SK-N-MC (cell line): ENCODE measurements at regions not wholly inside any gene's neighbourhood (a gene's known extent, or its start where the extent isn't known, plus 50 kb on each side); places are given as distances from the start of the nearest gene placed in this dataset.

Experiments used
- EZH2 ChIP-seq: fragments of 200-600 bp; sonication (generic); IDR thresholded peaks from one replicate; pipeline ENCODE4 v1.6.1; 2017; ENCODE audit warnings: antibody characterized with exemption
- POLR2AphosphoS5 ChIP-seq: IDR thresholded peaks from 2 replicates; pipeline ENCODE4 v1.6.1; 2012; ENCODE audit warnings: mild to moderate bottlenecking, low read depth, low read length, borderline replicate concordance

- TF ChIP-seq EZH2 (no peak), POLR2AphosphoS5 (no peak)
Measured at GRCh38 chr14:97283005-97283403, 485.8 kb downstream of the VRK1 start.
